MM.1S (cell line): ENCODE measurements at regions not wholly inside any gene's neighbourhood (a gene's known extent, or its start where the extent isn't known, plus 50 kb on each side); places are given as distances from the start of the nearest gene placed in this dataset.

ENCODE experiments used
- DNase-seq: peaks from one replicate; pipeline ENCODE4 v3.0.0-alpha.2; 2015
- H2AFZ ChIP-seq: fragments of 300-600 bp; sonication (generic); 2 replicates; pipeline ENCODE4 v1.6.0; 2016; ENCODE audit warnings: antibody characterized with exemption, low read length
- H3F3A ChIP-seq: fragments of 300-600 bp; sonication (generic); 2 replicates; pipeline ENCODE4 v1.6.1; 2016; ENCODE audit warnings: mild to moderate bottlenecking, antibody characterized with exemption, low read length, moderate library complexity, mixed read lengths; ENCODE audit not compliant: insufficient read depth
- H3K27ac ChIP-seq: fragments of 300-600 bp; sonication (generic); 2 replicates; pipeline ENCODE4 v1.5.1; 2016; ENCODE audit warnings: mild to moderate bottlenecking, low read length
- H3K27me3 ChIP-seq: fragments of 300-600 bp; sonication (generic); replicated peaks from 2 replicates; pipeline ENCODE4 v1.6.0; 2016; ENCODE audit warnings: low read length; ENCODE audit not compliant: insufficient read depth
- H3K36me3 ChIP-seq: fragments of 300-600 bp; sonication (generic); replicated peaks from 2 replicates; pipeline ENCODE4 v1.6.1; 2016; ENCODE audit warnings: mild to moderate bottlenecking, low read length, mixed read lengths; ENCODE audit not compliant: insufficient read depth
- H3K4me1 ChIP-seq: fragments of 300-600 bp; sonication (generic); 2 replicates; pipeline ENCODE4 v1.6.1; 2016; ENCODE audit warnings: low read length, mixed read lengths
- H3K4me2 ChIP-seq: fragments of 300-600 bp; sonication (generic); 2 replicates; pipeline ENCODE4 v1.6.0; 2016; ENCODE audit warnings: low read depth, low read length
- H3K4me3 ChIP-seq: fragments of 300-600 bp; sonication (generic); 2 replicates; pipeline ENCODE4 v1.5.1; 2016; ENCODE audit warnings: low read length, mixed read lengths
- H3K79me2 ChIP-seq: fragments of 300-600 bp; sonication (generic); 2 replicates; pipeline ENCODE4 v1.6.1; 2016; ENCODE audit warnings: mixed run types, low read length, mixed read lengths
- H3K9ac ChIP-seq: fragments of 300-600 bp; sonication (generic); 2 replicates; pipeline ENCODE4 v1.6.1; 2016; ENCODE audit warnings: low read length, mixed read lengths
- H3K9me2 ChIP-seq: fragments of 300-600 bp; sonication (generic); replicated peaks from 2 replicates; pipeline ENCODE4 v1.6.1; 2016; ENCODE audit warnings: mild to moderate bottlenecking, low read length, mixed read lengths; ENCODE audit not compliant: insufficient read depth
- H3K9me3 ChIP-seq: fragments of 300-600 bp; sonication (generic); replicated peaks from 2 replicates; pipeline ENCODE4 v1.6.1; 2016; ENCODE audit warnings: mild to moderate bottlenecking, low read length, mixed read lengths; ENCODE audit not compliant: insufficient read depth
- H4K20me1 ChIP-seq: fragments of 300-600 bp; sonication (generic); 2 replicates; pipeline ENCODE4 v1.6.1; 2016; ENCODE audit warnings: mild to moderate bottlenecking, low read length, moderate library complexity, mixed read lengths; ENCODE audit not compliant: insufficient read depth
- EZH2 ChIP-seq: fragments of 300-600 bp; sonication (generic); optimal IDR thresholded peaks from 2 replicates; pipeline ENCODE3; 2017; ENCODE audit warnings: low read depth, mild to moderate bottlenecking, antibody characterized with exemption, low read length, mixed read lengths
- EZH2phosphoT487 ChIP-seq: fragments of 300-600 bp; sonication (generic); IDR thresholded peaks from 2 replicates; pipeline ENCODE4 v1.6.1; 2018; ENCODE audit warnings: antibody characterized with exemption, low read length
- TF ChIP-seq, protein P1 (sequence below): fragments of 300-600 bp; sonication (generic); IDR thresholded peaks from 2 replicates; pipeline ENCODE4 v1.5.1; 2016; ENCODE audit warnings: antibody characterized with exemption, low read length, mixed read lengths

DNA sequence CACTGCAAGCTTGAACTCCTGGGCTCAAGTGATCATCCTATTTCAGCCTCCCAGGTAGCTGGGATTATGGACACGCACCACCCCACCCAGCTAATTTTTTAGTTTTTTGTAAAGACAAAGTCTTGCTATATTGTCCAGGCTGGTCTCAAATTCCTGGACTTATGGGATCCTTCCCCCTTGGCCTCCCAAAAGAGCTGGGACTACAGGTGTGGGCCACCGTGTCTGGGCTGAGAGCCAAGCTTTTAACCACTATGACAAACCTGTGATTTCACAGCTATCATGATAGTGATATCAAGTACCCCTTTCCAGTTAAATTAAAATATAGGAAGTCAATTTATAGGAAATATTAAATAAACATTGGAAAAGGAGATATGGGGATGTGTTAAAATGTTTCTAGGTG, 74.6 kb upstream of the IRX6 start:
- no peak for DNase-seq
- Histone ChIP-seq H3K9me2 (no peaks in the 10 kb centered on the region), H3K27ac (no peak overlapping the region)

DNA sequence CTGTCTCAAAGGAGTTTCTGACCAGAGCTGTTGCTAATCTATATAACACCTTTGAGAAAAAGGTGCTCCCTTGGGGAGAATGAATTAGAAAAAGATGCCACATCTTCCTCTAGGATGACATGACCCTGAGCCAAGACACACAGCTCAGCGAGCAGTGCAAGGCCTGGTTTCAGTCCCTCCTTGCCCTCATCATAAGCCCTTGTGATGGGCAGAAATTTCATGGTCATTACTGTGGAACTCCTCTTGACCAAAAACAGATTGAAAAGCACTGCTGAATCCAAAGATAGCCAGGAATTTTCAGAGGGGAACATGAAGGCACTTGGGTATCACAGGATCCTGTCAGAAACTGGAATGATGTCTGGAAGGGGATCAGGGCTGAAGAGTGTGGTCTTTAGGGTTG, 74.1 kb upstream of the IRX6 start:
- no peak overlapping the region for H3K27ac ChIP-seq
- H3K9me2 ChIP-seq = no peaks in the 10 kb centered on the region
- H3K27me3 ChIP-seq = no peaks in the 10 kb centered on the region
- peaks cover 12% of the 10 kb centered on the region for H3K4me1 ChIP-seq
- 0 out of 2 replicates have a peak, but pooled peaks cover 4% of the 10 kb centered on the region for H3F3A ChIP-seq
- H4K20me1 ChIP-seq = no peaks in the 10 kb centered on the region
- no peaks in the 10 kb centered on the region for H3K79me2 ChIP-seq
- H2AFZ ChIP-seq = no peak overlapping the region
- no peak overlapping the region for H3K4me3 ChIP-seq
- no peaks in the 10 kb centered on the region for H3K9me3 ChIP-seq
- TF ChIP-seq EZH2phosphoT487 (no peak), EZH2 (no peak)
- TF ChIP-seq, protein P1, sequence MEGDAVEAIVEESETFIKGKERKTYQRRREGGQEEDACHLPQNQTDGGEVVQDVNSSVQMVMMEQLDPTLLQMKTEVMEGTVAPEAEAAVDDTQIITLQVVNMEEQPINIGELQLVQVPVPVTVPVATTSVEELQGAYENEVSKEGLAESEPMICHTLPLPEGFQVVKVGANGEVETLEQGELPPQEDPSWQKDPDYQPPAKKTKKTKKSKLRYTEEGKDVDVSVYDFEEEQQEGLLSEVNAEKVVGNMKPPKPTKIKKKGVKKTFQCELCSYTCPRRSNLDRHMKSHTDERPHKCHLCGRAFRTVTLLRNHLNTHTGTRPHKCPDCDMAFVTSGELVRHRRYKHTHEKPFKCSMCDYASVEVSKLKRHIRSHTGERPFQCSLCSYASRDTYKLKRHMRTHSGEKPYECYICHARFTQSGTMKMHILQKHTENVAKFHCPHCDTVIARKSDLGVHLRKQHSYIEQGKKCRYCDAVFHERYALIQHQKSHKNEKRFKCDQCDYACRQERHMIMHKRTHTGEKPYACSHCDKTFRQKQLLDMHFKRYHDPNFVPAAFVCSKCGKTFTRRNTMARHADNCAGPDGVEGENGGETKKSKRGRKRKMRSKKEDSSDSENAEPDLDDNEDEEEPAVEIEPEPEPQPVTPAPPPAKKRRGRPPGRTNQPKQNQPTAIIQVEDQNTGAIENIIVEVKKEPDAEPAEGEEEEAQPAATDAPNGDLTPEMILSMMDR = no peak
- no peaks in the 10 kb centered on the region for H3K36me3 ChIP-seq
- no peak overlapping the region for H3K4me2 ChIP-seq
- no peak overlapping the region for H3K9ac ChIP-seq
- DNase-seq = no peak

More for the DNA sequence above, 74.6 kb upstream of the IRX6 start:
- Histone ChIP-seq H3K27me3 (no peaks in the 10 kb centered on the region), H3K36me3 (no peaks in the 10 kb centered on the region), H3K9ac (no peak overlapping the region), H4K20me1 (no peaks in the 10 kb centered on the region), H2AFZ (no peak overlapping the region), H3F3A (0 out of 2 replicates have a peak, but pooled peaks cover 4% of the 10 kb centered on the region), H3K4me3 (no peak overlapping the region), H3K4me2 (no peak overlapping the region), H3K79me2 (no peaks in the 10 kb centered on the region), H3K9me3 (no peaks in the 10 kb centered on the region), H3K4me1 (peaks cover 12% of the 10 kb centered on the region)
- TF ChIP-seq, protein P1 = no peak
- TF ChIP-seq EZH2phosphoT487 (no peak), EZH2 (no peak)

DNA sequence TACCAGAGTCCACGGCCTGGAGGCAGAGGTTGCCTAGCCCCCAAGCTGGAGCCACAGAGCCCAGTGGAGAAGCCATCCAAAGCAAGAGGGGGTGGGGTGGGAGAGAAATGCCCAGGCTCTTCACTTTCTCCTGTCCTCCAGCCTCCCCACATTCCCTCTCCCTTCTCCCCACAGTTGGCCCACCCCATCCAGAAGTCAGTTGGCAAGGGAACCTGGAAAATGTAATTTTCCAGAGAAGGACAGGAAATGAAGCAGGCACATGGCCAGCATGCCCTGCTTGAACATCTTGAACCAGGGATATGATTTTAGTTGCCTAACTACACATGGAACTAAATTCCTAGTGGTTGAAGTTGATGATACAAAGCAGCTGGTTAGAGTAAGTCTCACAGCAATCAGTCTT, 73.3 kb upstream of the IRX6 start:
- Histone ChIP-seq H4K20me1 (no peaks in the 10 kb centered on the region), H3F3A (0 out of 2 replicates have a peak, but pooled peaks cover 4% of the 10 kb centered on the region), H3K79me2 (no peaks in the 10 kb centered on the region), H3K9me3 (no peaks in the 10 kb centered on the region), H2AFZ (no peak overlapping the region), H3K9me2 (no peaks in the 10 kb centered on the region), H3K4me3 (no peak overlapping the region), H3K9ac (no peak overlapping the region), H3K27me3 (no peaks in the 10 kb centered on the region), H3K36me3 (no peaks in the 10 kb centered on the region), H3K4me1 (peaks cover 12% of the 10 kb centered on the region), H3K27ac (no peak overlapping the region), H3K4me2 (no peak overlapping the region)
- TF ChIP-seq, protein P1 = no peak
- TF ChIP-seq EZH2 = no peak
- TF ChIP-seq EZH2phosphoT487 = no peak
- no peak for DNase-seq
